ENCODE measurements at regions not wholly inside any gene's neighbourhood (a gene's known extent, or its start where the extent isn't known, plus 50 kb on each side); places are given as distances from the start of the nearest gene placed in this dataset.

- TF ChIP-seq POLR2A (IDR thresholded peaks at IDR 0.05; ENCODE audit: low read length): no peak
- TF ChIP-seq GATA1 (IDR thresholded peaks at IDR 0.05; ENCODE audit: low read depth, low read length): no peak
Measured at GRCh38 chr9:31065691-31066090, 1318.8 kb upstream of the ACO1 start.

Measured in erythroblast (primary cell).